Kidney glomerular epithelial cell (primary cell): ENCODE measurements at regions not wholly inside any gene's neighbourhood (a gene's known extent, or its start where the extent isn't known, plus 50 kb on each side); places are given as distances from the start of the nearest gene placed in this dataset.
A peak's percentile ranks its signal among the peaks of the same experiment; 100 is the strongest.

ENCODE experiments used
- DNase-seq: peaks from one replicate; lab custom pipeline; 2025; lab: John Stamatoyannopoulos, UW

DNA sequence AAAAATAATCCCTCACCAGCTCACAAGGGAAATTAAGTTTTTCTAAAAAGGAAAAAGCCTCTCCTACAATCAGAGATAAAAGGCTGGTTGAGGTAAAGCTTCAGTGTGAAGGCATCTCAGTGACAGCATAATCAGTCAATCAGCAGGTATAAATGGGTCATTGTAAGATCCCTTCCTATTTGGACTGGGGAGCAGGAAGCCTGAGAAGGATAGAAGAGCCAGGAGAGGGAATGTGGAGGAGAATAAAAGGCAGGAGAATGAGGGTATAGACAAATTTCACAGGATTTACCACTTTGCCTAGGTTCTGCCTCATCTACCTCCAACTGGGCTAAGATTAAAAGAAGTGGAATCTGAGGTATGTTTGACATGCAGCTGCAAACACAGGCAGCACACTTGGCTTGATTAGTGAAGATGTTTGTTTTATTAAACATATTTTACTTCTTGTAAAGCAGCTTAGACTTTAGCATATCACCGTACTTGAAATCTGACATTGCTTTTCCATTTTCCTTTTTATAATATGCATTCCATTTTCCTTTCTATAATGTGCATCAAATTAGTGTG, 479.1 kb upstream of the USP15 start:
- DNase-seq: peak; percentile 12

DNA sequence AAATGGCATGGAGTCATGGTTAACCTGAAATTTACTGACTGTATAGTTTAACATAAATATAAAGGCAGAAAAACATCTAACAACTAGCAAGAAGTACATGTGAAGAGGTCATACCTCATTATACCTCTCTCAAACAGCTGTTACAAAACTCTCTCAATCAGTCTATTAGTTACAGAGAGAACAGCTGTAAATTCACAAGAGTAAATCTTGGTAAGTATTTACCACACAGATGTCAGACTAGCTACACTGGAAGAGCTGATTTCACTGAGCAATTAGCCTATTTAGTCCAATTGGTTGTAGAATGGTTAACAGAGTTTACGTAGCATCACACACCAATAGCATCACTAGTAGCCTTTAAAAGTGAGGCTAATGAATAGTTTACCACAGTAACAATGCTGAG, 463.4 kb upstream of the USP15 start:
- no peak for DNase-seq

GRCh38 chr12:61797266-61797665, 462.9 kb upstream of the USP15 start:
- DNase-seq: no peak

GRCh38 chr12:61798778-61799177, 461.4 kb upstream of the USP15 start:
- no peak for DNase-seq

DNA sequence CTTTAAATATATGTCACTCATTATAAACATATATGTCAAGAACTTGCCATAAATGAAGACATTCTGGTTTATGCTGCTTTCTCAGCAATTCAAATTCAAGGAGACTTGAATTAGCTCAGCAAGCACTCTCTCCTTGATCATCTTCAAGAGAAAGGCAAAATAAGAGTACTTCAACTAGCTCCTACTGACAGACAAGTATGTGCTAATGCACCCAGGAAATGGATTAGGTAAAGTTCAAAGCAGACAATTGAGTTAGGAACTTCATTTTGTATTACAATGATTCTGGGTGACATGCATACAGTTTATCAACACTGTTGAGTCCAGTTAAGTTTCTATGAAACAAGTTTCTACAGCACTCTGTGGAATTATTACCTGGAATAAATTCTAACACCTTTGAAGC, 455.9 kb upstream of the USP15 start:
- no peak for DNase-seq

DNA sequence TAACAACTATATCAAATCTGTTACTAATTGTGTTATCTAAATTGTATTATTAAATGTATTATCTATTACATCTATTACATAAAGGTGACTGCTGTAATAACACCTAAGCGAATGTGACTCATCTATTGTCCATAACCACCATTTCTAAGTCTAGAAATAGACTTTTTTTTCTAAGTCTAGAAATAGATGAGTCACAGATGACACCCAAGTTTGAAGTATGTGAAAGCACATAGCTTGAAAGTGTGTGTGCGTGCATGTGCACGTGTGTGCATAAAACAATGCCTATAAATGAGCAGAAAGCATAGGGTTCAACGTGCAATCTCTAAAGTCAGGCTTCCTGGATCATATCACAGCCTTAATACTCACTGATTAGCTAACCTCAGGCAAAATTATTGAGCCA, 451.3 kb upstream of the USP15 start:
- DNase-seq: no peak

GRCh38 chr12:61810486-61810885, 449.7 kb upstream of the USP15 start:
- DNase-seq: no peak

DNA sequence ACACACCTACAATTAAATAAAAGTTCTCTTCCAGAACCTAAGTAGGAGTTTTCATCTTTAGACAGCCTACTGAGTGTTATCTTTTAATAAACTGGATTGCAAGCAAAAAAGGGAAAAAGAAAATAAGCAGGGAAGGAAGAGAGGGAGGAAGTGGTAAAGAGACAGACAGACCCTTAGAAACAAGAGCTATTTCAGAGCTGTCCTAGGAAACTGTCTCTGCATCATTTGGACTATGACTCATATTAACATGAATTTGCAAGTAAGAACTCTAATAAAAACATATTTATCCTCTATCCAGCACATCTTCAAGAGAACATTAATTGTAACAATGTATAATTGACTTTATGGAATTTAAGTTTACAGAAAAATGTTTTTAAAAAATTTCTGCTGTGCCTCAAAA, 438.8 kb upstream of the USP15 start:
- no peak for DNase-seq

GRCh38 chr12:61823102-61823501, 437.1 kb upstream of the USP15 start:
- DNase-seq: no peak

DNA sequence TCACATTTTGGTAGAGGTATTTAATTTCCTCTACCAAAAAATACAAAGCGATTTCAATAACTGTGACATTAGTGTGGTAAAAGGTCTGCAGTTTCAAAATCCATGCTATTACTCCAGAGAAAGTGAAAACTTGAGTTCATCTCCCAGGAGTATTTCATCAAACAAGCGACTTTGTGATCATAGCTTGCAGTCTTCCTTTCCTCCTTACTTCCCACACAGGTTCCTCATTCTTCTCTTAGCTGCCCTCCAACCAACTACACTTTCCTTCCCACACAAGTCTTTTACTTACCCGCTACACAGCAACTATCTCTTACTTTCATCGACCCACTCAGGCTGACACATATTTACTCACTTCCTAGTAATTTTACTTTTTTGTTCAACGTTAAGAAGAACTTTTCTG, 413.4 kb upstream of the USP15 start:
- DNase-seq: no peak

- no peak for DNase-seq
Observed at GRCh38 chr12:61848893-61849292, 411.3 kb upstream of the USP15 start.

GRCh38 chr12:61853945-61854344, 406.3 kb upstream of the USP15 start:
- DNase-seq: no peak

GRCh38 chr12:61854902-61855301, 405.3 kb upstream of the USP15 start:
- DNase-seq: no peak

DNA sequence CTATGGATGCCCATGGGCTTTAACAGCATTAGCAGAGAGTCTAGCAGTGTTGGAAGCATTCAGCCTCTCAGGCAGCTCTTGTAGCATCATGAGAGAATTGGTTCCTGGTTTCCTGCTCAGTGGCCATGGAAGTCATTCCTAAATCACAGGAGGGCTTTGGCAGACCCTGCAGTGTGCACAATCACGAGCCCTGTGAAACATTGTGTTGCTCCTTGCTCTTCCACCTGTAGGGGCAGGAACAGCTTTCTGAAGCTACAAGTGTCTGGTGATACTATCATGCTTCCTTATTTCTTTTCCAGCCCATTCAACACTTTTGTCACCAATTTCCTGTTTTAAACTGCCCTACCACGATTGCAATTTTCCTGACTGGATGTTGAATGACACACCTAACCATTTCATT, 402.2 kb upstream of the USP15 start:
- DNase-seq: no peak

DNA sequence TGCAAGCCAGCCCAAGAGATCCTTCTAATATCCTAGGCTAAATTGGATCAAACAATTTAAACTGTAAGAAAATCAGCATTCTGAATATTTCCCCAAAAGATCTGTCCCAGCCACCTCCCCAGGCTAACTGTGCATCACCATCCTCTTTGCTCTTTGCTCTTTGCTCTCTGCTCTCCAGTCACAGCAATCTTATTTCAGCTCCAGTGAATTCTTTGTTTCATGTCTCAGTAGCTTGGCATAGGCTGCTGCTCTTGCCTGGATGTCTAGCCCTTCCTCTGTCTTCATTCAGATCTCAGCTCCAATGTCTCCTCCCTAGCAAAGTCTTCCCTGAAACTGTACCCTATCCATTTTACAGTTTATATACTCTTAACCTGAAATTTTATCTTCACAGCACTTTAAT, 399.8 kb upstream of the USP15 start:
- peak; percentile 70 for DNase-seq

DNA sequence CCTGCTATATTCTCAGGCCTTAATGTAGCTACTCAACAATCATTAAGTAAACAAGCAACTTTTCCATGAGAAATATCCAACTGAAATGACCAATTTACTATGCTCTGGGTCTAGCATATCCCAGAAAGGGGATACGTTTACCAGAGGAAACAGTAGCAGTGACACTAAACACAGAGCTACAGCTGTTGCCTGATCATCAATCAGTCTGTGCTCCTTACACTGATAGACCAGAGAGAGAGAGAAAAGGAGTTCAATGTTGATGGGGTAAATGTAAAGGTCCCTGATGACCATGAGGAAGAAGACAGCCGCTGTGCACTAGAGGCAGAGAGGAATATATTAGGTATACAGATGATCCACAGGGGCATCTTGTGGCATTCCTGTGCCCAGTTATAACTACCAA, 397.2 kb upstream of the USP15 start:
- no peak for DNase-seq

DNA sequence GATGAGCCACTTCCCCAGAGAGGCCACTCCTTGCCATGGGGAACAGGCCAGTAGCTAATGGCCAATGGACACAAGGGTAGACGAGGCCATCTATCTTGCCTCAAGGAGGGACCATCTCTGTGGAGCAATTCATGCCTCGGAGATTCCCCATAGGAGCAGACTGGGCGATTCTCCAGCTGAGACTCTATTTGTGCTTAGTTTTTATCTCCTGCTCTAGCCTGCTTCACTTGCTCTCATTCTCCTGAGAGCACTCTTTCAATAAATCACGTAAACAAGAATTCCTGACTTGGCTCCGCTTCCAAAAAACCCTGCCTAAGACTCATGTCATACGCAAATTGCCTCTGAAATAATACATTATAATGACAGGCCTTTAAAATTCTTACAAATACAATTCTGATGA, 396.4 kb upstream of the USP15 start:
- no peak for DNase-seq

GRCh38 chr12:61869796-61870195, 390.4 kb upstream of the USP15 start:
- DNase-seq: no peak

- no peak for DNase-seq
Observed at GRCh38 chr12:61870658-61871484, 389.3 kb upstream of the USP15 start.

DNA sequence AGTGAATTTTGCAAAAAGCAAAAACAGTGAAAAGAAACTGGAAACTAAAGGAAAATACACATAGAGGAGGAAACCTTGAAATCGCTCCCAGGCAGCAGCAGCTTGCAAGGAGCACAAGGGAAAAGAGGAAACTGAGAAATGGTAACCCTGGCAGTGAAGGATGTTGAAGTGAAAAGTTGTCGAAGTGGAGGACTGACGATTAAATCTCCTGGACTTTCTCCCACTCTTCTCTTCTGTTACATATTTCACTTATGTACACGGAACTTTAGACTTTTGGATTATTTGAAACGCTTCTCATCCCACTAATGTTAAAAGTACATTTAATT, 388.8 kb upstream of the USP15 start:
- no peak for DNase-seq

GRCh38 chr12:61879229-61879628, 381.0 kb upstream of the USP15 start:
- DNase-seq: no peak

GRCh38 chr12:61880186-61880585, 380.0 kb upstream of the USP15 start:
- DNase-seq: no peak

GRCh38 chr12:61891632-61892031, 368.6 kb upstream of the USP15 start:
- DNase-seq: no peak

DNA sequence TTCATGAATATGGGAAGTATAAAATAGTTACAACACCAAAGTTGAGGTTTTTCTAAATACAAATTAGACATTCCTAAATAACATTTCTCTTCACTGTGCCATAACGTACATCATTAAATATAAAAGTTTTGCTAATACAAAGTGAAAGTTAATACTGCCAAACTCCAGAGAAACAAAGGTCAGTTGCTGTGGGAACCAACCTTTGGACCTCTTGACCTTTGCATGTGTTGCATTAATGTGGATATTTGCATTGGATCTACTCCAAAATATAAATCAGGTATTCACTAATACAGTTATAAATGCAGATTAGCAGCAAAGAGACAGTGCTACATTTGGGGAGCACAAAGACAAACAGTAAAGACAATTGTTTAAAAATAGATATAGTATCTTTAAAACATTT, 366.0 kb upstream of the USP15 start:
- no peak for DNase-seq
